Peyer's patch (tissue), 4 donors: ENCODE measurements at regions not wholly inside any gene's neighbourhood (a gene's known extent, or its start where the extent isn't known, plus 50 kb on each side); places are given as distances from the start of the nearest gene placed in this dataset.

Source experiments
- CTCF ChIP-seq, 6 experiments: fragments of 450-650 bp in 4 of 6; fragments of 200-600 bp in 2 of 6; sonication (generic) in 1 of 6; IDR thresholded peaks; one replicate each; pipeline ENCODE4 v1.5.1; 2017 to 2019; ENCODE audit warnings: antibody characterized with exemption in 6 of 6, mild to moderate bottlenecking in 3 of 6, moderate library complexity in 1 of 6
- POLR2A ChIP-seq, 2 donors: fragments of 450-650 bp; IDR thresholded peaks; one replicate each; pipeline ENCODE4 v1.5.1; 2017; ENCODE audit warnings: antibody characterized with exemption in 2 of 2, mild to moderate bottlenecking in 2 of 2, moderate library complexity in 2 of 2

- TF ChIP-seq CTCF (IDR thresholded peaks at IDR 0.05) (no peak), POLR2A (IDR thresholded peaks at IDR 0.05) (no peak)
Measured at GRCh38 chr11:38612701-38613100, 2014.7 kb upstream of the RAG2 start.
